CD4-positive, alpha-beta T cell treated with Interleukin-2 at 100 ng/mL for 4 hours (primary cell): ENCODE measurements at regions not wholly inside any gene's neighbourhood (a gene's known extent, or its start where the extent isn't known, plus 50 kb on each side); places are given as distances from the start of the nearest gene placed in this dataset.

Experiments
- DNase-seq: peaks from one replicate; pipeline ENCODE4 v3.0.0-alpha.2; 2020; ENCODE audit warnings: low spot score

- DNase-seq = no peak
These were observed 79.2 kb upstream of the DIO3 start for GRCh38 chr14:101482066-101482465.

DNA sequence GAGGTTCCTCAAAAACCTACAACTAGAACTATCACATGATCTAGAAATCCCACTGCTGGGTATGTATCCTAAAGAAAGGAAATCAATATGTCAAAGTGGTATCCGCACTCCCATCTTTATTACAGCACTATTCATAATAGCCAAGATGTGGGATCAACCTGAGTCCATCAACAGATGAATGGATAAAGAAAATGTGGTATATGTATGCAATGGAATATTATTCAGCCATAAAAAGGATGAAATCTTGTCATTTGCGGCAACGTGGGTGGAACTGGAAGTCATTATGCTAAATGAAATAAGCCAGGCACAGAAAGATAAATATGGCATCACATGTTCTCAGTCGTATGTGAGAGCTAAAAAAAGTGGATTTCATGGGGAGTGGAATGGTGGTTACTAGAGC is 77.5 kb upstream of the DIO3 start:
- no peak for DNase-seq

GRCh38 chr14:101489092-101489760 is 72.1 kb upstream of the DIO3 start:
- DNase-seq = no peak

GRCh38 chr14:101490771-101491170 is 70.5 kb upstream of the DIO3 start:
- no peak for DNase-seq

DNA sequence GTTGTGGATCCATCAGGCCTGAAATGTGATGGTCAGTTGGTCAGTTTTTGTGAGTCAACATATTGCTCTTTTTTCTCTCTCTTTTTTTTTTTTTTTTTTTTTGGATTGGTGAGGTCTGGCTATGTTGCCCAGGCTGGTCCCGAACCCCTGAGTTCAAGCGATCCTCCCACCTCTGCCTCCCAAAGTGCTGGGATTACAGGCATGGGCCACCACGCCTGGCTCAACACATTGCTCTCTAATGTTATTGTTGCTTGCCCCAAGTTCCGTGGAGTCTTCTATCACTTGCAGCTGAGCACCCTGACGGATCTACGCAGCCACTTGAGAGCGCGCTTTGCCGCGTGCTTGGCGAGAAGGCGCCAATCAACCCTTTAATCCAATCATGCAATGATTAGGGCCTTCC is 69.5 kb upstream of the DIO3 start:
- DNase-seq = no peak

GRCh38 chr14:101492716-101493115 is 68.6 kb upstream of the DIO3 start:
- no peak for DNase-seq

GRCh38 chr14:101494826-101495225 is 66.5 kb upstream of the DIO3 start:
- DNase-seq = no peak

GRCh38 chr14:101495284-101495683 is 66.0 kb upstream of the DIO3 start:
- no peak for DNase-seq

DNA sequence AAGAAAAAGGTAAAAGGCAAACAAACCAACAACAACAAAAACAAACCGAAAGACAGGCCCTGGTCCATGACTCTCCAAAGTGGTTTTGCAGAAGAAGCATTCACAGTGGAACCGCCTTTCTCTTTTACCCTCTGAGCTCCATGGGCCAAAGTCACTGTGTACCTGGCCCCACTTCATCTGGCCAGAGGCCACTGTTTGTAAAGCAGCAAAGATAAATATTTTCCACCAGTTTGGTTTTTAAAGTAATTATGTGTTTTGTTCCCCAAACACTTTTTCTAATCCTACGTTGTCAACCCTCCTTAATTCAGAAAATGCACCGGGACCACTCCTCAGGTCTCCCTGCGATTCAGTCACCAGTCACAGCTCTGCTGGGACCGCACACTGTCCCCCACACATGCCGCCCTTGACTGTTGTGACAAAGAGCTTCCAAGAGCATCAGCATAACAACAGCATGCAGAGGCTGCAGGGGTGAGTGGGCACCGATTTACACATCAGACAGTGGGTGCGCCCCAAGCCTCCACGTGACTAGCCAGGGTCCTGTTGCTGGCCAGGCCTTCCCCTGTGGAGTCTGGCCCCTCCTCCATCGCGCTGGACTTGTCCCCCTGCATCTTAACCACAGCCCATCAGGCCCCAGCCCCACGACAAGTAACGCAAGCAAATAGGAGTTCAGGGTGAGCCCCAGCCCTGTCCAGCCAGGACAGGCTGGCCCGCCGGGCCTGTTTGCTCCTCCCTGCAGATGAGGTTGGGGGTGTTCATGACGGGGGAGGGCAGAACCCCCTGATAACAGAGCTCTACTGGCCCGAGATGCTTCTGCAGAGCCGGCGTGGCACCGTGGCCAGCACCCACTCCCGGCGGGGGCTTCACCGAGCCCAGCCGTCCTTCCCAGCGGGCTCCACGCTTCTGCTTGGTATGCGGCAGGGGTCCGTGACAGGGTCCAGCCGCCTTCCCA is 65.2 kb upstream of the DIO3 start:
- DNase-seq = no peak

DNA sequence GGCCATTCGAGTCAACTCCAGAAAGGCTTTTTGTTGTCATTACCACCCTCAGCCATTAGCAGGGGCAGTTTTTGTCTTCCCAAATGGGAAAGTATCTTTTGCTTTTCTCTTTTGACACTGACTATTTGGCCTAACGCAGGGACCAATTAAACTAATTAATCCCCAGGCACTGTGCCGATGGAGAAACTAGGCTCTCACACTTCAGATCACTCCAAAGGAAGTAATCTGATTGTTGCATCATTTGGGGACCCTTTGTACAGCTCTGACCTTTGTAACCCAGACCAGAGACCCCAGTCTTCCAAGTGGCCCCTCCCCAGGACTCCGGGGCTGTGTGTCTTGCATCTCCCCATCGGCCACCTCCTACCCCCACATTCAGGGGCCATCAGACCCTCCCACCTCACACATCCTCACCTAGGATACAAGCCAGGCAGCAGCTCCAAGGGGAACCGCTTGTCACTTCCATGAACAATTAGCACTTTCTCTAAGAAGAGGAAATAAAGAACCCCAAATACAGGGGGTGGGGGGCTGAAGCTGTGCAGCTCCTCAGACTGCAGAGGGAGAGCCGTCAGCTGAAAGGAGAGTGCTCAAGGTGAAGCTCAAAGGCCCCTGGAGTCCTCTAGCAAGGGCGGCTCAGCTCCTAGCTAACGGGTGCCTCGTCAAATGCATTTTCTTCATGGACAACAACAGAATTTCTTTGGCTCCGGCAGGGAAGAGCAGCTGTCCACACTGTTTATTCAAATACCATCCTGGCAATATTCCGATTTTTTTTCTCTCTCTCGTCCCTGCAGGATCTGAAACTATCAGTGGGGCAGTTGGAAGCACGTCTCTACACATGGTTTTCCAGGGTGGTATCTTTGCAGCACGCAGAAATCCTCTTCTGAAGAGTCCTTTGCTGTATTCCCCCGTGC is 64.3 kb upstream of the DIO3 start:
- no peak for DNase-seq

DNA sequence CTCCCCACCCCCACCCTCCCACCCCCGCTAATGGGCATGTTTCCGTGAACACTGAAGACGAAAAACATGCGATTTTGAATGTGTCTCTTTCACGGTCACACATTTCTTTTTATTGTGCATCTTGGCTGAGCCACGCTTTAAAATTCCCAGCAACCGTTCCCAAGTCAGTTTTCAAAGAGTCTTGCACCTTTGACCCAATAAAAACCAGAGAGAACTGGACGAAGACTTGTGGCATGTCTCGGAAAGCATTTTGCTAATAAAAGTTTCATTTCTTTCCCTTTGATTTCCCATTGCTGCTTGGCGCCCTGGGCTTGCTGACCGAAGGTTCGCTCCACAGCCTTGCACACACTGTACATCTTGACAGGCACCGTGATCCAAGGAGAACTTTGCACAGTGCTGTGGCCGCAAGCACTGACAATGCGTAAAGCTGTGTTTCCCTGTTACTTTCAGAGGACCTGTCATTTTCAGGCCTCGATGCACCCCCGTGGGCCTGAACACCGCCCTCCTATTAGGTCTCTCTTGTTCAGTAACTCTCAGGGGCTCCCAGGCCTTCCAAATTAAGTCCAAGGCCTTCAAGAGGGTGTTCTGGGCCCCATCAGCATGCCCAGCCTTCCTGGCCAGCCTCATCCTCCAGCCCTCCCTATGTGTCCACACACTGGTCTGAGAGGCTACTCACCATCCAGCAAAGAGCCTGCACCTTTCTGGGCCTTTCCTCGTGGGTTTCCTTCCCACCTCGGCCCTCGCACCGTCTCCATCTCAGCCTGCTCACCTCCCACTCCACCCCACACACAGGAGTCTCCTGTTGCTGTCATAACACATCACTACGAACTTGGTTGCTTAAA is 63.4 kb upstream of the DIO3 start:
- DNase-seq = no peak

GRCh38 chr14:101498526-101498860 is 62.8 kb upstream of the DIO3 start:
- DNase-seq = no peak

GRCh38 chr14:101499080-101499479 is 62.2 kb upstream of the DIO3 start:
- DNase-seq = no peak

DNA sequence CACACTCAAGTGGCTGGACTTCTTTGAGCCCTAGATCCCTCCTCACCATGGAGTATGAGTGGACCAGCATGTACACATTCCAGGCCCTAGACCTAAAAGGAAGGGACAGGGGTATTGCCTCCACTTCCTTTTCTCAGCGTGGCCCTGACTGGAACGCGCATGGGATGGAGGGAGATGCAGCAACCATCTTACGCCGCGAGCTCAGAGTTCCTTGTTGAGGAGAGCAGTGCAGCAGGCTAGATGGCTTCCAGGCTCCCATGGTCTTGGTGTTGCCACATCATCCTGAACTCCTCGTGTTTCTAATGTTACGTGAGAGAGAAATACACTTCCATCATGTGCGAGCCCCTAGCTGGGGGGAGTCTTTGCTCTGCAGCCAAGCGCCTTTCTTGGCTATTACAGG is 61.8 kb upstream of the DIO3 start:
- no peak for DNase-seq

DNA sequence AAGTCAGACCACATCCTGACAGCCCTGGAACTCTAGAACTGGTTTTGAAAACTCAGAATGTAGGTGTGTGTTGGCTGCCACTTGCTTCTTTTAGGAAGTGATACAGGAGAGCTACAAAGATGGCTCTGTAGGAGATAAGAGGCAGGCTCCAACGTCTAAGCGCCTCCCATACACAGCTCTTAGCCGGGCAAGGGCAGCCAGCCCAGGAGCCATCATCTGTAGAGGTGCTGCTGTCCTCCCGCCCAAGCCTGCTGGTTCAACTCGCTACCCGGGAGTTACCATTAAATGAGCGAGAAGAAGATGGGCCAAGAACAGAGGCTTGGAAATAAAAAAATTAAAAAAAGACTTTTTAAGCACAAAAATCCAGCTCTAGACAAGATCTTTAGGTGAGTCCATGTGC is 61.2 kb upstream of the DIO3 start:
- no peak for DNase-seq

- DNase-seq = no peak
These were observed 60.6 kb upstream of the DIO3 start for GRCh38 chr14:101500681-101501080.

DNA sequence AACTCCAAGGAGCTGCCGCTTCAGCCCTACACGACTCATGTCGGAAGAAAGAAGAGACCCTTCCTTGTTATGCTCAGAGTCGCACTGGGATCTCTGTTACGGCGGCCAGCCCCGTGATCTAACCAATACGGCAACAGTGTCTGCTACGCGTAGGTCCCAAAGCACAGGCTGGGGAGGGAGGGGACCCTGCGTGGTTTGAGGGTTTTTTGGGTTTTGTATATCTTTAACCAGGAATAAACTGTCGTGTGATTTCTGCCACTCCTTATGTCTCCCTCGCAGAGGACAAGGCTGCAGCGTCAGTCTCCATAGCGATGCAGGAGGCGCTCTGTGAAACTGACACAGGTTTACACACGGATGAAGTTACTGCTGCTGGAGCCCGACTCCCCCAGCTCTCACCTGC is 60.0 kb upstream of the DIO3 start:
- no peak for DNase-seq

GRCh38 chr14:101501858-101502615 is 59.3 kb upstream of the DIO3 start:
- no peak for DNase-seq

GRCh38 chr14:101502761-101503392 is 58.4 kb upstream of the DIO3 start:
- DNase-seq = no peak

GRCh38 chr14:101503431-101504095 is 57.7 kb upstream of the DIO3 start:
- no peak for DNase-seq
